H9 (cell line): ENCODE measurements at regions not wholly inside any gene's neighbourhood (a gene's known extent, or its start where the extent isn't known, plus 50 kb on each side); places are given as distances from the start of the nearest gene placed in this dataset.

Source experiments
- DNase-seq: peaks from one replicate; pipeline ENCODE4 v3.0.0-alpha.2; 2017
- H2AFZ ChIP-seq: one replicate; pipeline ENCODE4 v1.6.1; 2013; ENCODE audit warnings: mild to moderate bottlenecking, low read length, control low read depth, moderate library complexity
- H2AK5ac ChIP-seq: 2 replicates; pipeline ENCODE4 v1.6.1; 2013; ENCODE audit warnings: low read length, control low read depth, mixed read lengths; ENCODE audit not compliant: insufficient read length
- H2BK120ac ChIP-seq: one replicate; pipeline ENCODE4 v1.6.1; 2013; ENCODE audit warnings: low read depth, mild to moderate bottlenecking, low read length, control low read depth, inconsistent platforms; ENCODE audit not compliant: poor library complexity, severe bottlenecking
- H2BK12ac ChIP-seq: 2 replicates; pipeline ENCODE4 v1.6.1; 2013; ENCODE audit warnings: low read length, control low read depth, mixed read lengths, low read depth; ENCODE audit not compliant: insufficient read length
- H2BK15ac ChIP-seq: 2 replicates; pipeline ENCODE4 v1.6.1; 2013; ENCODE audit warnings: low read depth, low read length, control low read depth
- H2BK20ac ChIP-seq: one replicate; pipeline ENCODE4 v1.6.1; 2013; ENCODE audit warnings: low read depth, mild to moderate bottlenecking, low read length, control low read depth, inconsistent platforms; ENCODE audit not compliant: poor library complexity, severe bottlenecking
- H2BK5ac ChIP-seq: 2 replicates; pipeline ENCODE4 v1.6.1; 2013; ENCODE audit warnings: low read length, control low read depth, mixed read lengths; ENCODE audit not compliant: insufficient read length
- H3K14ac ChIP-seq: 2 replicates; pipeline ENCODE4 v1.6.1; 2013; ENCODE audit warnings: low read length, control low read depth; ENCODE audit not compliant: insufficient read depth
- H3K18ac ChIP-seq: 2 replicates; pipeline ENCODE4 v1.6.1; 2013; ENCODE audit warnings: low read depth, mild to moderate bottlenecking, mixed read lengths, low read length, control low read depth; ENCODE audit not compliant: insufficient read length
- H3K23ac ChIP-seq: 2 replicates; pipeline ENCODE4 v1.6.1; 2013; ENCODE audit warnings: low read length, control low read depth, mixed read lengths, low read depth; ENCODE audit not compliant: insufficient read length
- H3K23me2 ChIP-seq: 2 replicates; pipeline ENCODE4 v1.6.1; 2013; ENCODE audit warnings: low read depth, mild to moderate bottlenecking, mixed read lengths, low read length, control low read depth; ENCODE audit not compliant: insufficient read length, poor library complexity, severe bottlenecking
- H3K27ac ChIP-seq: 2 replicates; pipeline ENCODE4 v1.5.1; 2013; ENCODE audit warnings: low read length, control low read depth, mixed read lengths, low read depth; ENCODE audit not compliant: insufficient read length
- H3K27me3 ChIP-seq: 2 replicates; pipeline ENCODE4 v1.6.1; 2013; ENCODE audit warnings: low read length, control low read depth, inconsistent platforms; ENCODE audit not compliant: insufficient read depth
- H3K4ac ChIP-seq: 2 replicates; pipeline ENCODE4 v1.6.1; 2013; ENCODE audit warnings: low read depth, mild to moderate bottlenecking, control low read depth, inconsistent platforms, low read length, moderate library complexity
- H3K4me1 ChIP-seq: 2 replicates; pipeline ENCODE4 v1.6.1; 2013; ENCODE audit warnings: low read length, control low read depth, inconsistent platforms; ENCODE audit not compliant: insufficient read depth
- H3K4me2 ChIP-seq: 2 replicates; pipeline ENCODE4 v1.6.1; 2013; ENCODE audit warnings: low read length, control low read depth, mixed read lengths; ENCODE audit not compliant: insufficient read length, insufficient read depth
- H3K56ac ChIP-seq: 2 replicates; pipeline ENCODE4 v1.6.1; 2013; ENCODE audit warnings: low read depth, mild to moderate bottlenecking, mixed read lengths, low read length, control low read depth; ENCODE audit not compliant: insufficient read length
- H3K79me1 ChIP-seq: 2 replicates; pipeline ENCODE4 v1.6.1; 2013; ENCODE audit warnings: low read depth, mild to moderate bottlenecking, moderate library complexity, low read length, control low read depth, inconsistent platforms; ENCODE audit not compliant: insufficient read depth, poor library complexity, severe bottlenecking
- H3K79me2 ChIP-seq: 2 replicates; pipeline ENCODE4 v1.6.1; 2013; ENCODE audit warnings: low read length, control low read depth, inconsistent platforms; ENCODE audit not compliant: insufficient read depth
- H3K9ac ChIP-seq: 2 replicates; pipeline ENCODE4 v1.6.1; 2013; ENCODE audit warnings: low read length, control low read depth, mixed read lengths; ENCODE audit not compliant: insufficient read length; ENCODE audit errors: extremely low read depth
- H3K9me3 ChIP-seq: one replicate; pipeline ENCODE4 v1.6.1; 2013; ENCODE audit warnings: low read depth, low read length, inconsistent platforms; ENCODE audit not compliant: control insufficient read depth
- H3T11ph ChIP-seq: one replicate; pipeline ENCODE4 v1.6.1; 2013; ENCODE audit warnings: mild to moderate bottlenecking, low read length, control low read depth, inconsistent platforms
- H4K20me1 ChIP-seq: one replicate; pipeline ENCODE4 v1.6.1; 2013; ENCODE audit not compliant: control insufficient read depth, insufficient read length, insufficient read depth
- H4K5ac ChIP-seq: 2 replicates; pipeline ENCODE4 v1.6.1; 2013; ENCODE audit warnings: low read depth, mild to moderate bottlenecking, mixed read lengths, low read length, control low read depth; ENCODE audit not compliant: insufficient read length
- H4K8ac ChIP-seq: replicated peaks from 2 replicates; pipeline ENCODE4 v1.6.1; 2013; ENCODE audit warnings: low read length, control low read depth, mixed read lengths, low read depth; ENCODE audit not compliant: insufficient read length
- H4K91ac ChIP-seq: 2 replicates; pipeline ENCODE4 v1.6.1; 2013; ENCODE audit warnings: low read depth, mild to moderate bottlenecking, moderate library complexity, mixed read lengths, low read length, control low read depth; ENCODE audit not compliant: insufficient read length
- H3K27ac Mint-ChIP-seq, 3 experiments: 2 replicates in 2 of 3; 3 replicates in 1 of 3; pipeline ENCODE4 v1.8.0; 2020 to 2021; ENCODE audit warnings: mixed read lengths in 3 of 3, mild to moderate bottlenecking in 1 of 3, moderate library complexity in 1 of 3
- H3K27me3 Mint-ChIP-seq: 2 replicates; pipeline ENCODE4 v1.8.0; 2021; ENCODE audit warnings: low read depth, mild to moderate bottlenecking, moderate library complexity, mixed read lengths
- H3K36me3 Mint-ChIP-seq, 3 experiments: 2 replicates in 2 of 3; 3 replicates in 1 of 3; pipeline ENCODE4 v1.8.0; 2020 to 2021; ENCODE audit warnings: low read depth in 3 of 3, mixed read lengths in 3 of 3; ENCODE audit not compliant: insufficient read depth in 1 of 3
- H3K4me1 Mint-ChIP-seq, 2 experiments: 2 replicates each; pipeline ENCODE4 v1.8.0; 2020; ENCODE audit warnings: mixed read lengths in 2 of 2
- H3K4me3 Mint-ChIP-seq, 2 experiments: 2 replicates in 1 of 2; 3 replicates in 1 of 2; pipeline ENCODE4 v1.8.0; 2020 to 2021; ENCODE audit warnings: mild to moderate bottlenecking in 2 of 2, mixed read lengths in 2 of 2, moderate library complexity in 1 of 2
- H3K9me3 Mint-ChIP-seq, 2 experiments: 2 replicates in 1 of 2; 3 replicates in 1 of 2; pipeline ENCODE4 v1.8.0; 2020; ENCODE audit warnings: mild to moderate bottlenecking in 2 of 2, mixed read lengths in 2 of 2, moderate library complexity in 1 of 2
- WGBS: extraction: QIAGEN DNeasy Blood & Tissue Kit; methylation state at CpG from one replicate; pipeline ENCODE4 v1.1.7; 2013; ENCODE audit warnings: missing lambda C conversion rate, low lambda C conversion rate, mixed read lengths; ENCODE audit not compliant: insufficient read length; ENCODE audit errors: extremely low coverage; 5-methylcytosine and 5-hydroxymethylcytosine counted together
- TF ChIP-seq, protein P1 (sequence below): fragments of 200-600 bp; sonication (generic); conservative IDR thresholded peaks from 3 replicates; pipeline ENCODE4 v1.8.0; 2021; ENCODE audit warnings: antibody characterized with exemption, mild to moderate bottlenecking

DNA sequence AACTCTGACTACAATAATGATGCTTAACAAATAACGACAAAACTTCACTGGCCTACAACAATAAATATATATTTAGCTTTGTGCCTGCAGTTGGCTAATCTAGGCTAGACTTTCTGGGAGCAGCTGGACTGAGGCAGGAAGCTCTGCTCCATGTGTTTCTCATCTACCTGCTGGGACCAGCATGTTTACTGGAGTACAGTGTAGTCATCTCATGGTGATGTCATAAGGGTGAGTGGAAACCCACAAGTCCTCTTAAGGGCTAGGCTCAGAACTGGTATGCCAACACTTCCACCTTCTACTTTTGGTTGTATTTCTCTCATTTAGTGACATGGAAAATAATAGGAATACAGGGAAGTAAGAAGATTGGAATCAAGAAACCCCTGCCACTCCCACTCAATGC, 85.7 kb upstream of the NIPBL start:
- Histone ChIP-seq H2BK20ac (no peak overlapping the region), H2AFZ (no peak overlapping the region), H2AK5ac (no peak overlapping the region), H4K5ac (no peak overlapping the region), H3K9me3 (no peaks in the 10 kb centered on the region), H3K56ac (no peak overlapping the region), H3K4me1 (peaks cover 2% of the 10 kb centered on the region; the same call in 1 of the 2 replicates), H3K18ac (no peak overlapping the region), H3K14ac (no peak overlapping the region), H3K4me2 (no peak overlapping the region), H3K9ac (no peak overlapping the region), H4K20me1 (no peaks in the 10 kb centered on the region), H2BK15ac (no peak overlapping the region), H3K4ac (no peak overlapping the region), H3K79me1 (no peaks in the 10 kb centered on the region), H3T11ph (no peak overlapping the region), H2BK120ac (peak overlapping the region; percentile 53), H4K91ac (no peak overlapping the region), H4K8ac (no peak overlapping the region), H3K23ac (no peak overlapping the region), H2BK12ac (no peak overlapping the region), H3K79me2 (no peaks in the 10 kb centered on the region), H3K23me2 (no peaks in the 10 kb centered on the region), H3K27me3 (no peaks in the 10 kb centered on the region), H2BK5ac (no peak overlapping the region), H3K27ac (no peak overlapping the region)
- no peak overlapping the region for H3K27ac Mint-ChIP-seq
- H3K9me3 Mint-ChIP-seq = no peaks in the 10 kb centered on the region
- WGBS = no CpG with 5 or more reads among the region's 1 CpG
- no peaks in the 10 kb centered on the region for H3K36me3 Mint-ChIP-seq
- peaks cover 0 to 9% of the 10 kb centered on the region in 2 experiments; a peak in 2 of 4 replicates for H3K4me1 Mint-ChIP-seq
- TF ChIP-seq, protein P1, sequence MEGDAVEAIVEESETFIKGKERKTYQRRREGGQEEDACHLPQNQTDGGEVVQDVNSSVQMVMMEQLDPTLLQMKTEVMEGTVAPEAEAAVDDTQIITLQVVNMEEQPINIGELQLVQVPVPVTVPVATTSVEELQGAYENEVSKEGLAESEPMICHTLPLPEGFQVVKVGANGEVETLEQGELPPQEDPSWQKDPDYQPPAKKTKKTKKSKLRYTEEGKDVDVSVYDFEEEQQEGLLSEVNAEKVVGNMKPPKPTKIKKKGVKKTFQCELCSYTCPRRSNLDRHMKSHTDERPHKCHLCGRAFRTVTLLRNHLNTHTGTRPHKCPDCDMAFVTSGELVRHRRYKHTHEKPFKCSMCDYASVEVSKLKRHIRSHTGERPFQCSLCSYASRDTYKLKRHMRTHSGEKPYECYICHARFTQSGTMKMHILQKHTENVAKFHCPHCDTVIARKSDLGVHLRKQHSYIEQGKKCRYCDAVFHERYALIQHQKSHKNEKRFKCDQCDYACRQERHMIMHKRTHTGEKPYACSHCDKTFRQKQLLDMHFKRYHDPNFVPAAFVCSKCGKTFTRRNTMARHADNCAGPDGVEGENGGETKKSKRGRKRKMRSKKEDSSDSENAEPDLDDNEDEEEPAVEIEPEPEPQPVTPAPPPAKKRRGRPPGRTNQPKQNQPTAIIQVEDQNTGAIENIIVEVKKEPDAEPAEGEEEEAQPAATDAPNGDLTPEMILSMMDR = no peak
- no peak for DNase-seq
- peaks cover 1% of the 10 kb centered on the region; the same call in 1 of the 2 replicates for H3K27me3 Mint-ChIP-seq
- H3K4me3 Mint-ChIP-seq = no peak overlapping the region
